Nucleus accumbens (tissue), 56 donors: ENCODE measurements at regions not wholly inside any gene's neighbourhood (a gene's known extent, or its start where the extent isn't known, plus 50 kb on each side); places are given as distances from the start of the nearest gene placed in this dataset.

Source experiments
- DNase-seq, 56 donors: peaks; one replicate each; lab custom pipeline; 2025; lab: John Stamatoyannopoulos, UW

- no peak for DNase-seq
Observed at GRCh38 chr4:82043081-82043808, 330.5 kb downstream of the HNRNPD start.

- DNase-seq, result no peak
Observed at GRCh38 chr4:82042042-82042441, 331.7 kb downstream of the HNRNPD start.

GRCh38 chr4:82038936-82039335, 334.9 kb downstream of the HNRNPD start:
- no peak for DNase-seq

- no peak for DNase-seq
Observed at GRCh38 chr4:82036181-82036580, 337.6 kb downstream of the HNRNPD start.

- DNase-seq, result no peak
Observed at GRCh38 chr4:82034878-82035277, 338.9 kb downstream of the HNRNPD start.

- DNase-seq, result no peak
Observed at GRCh38 chr4:82033862-82034261, 339.9 kb downstream of the HNRNPD start.

- no peak for DNase-seq
Observed at GRCh38 chr4:82031376-82031927, 342.3 kb downstream of the HNRNPD start.

GRCh38 chr4:82017680-82018079, 356.1 kb downstream of the HNRNPD start:
- no peak for DNase-seq

- DNase-seq, result no peak
Observed at GRCh38 chr4:82005158-82005557, 368.6 kb downstream of the HNRNPD start.

GRCh38 chr4:81997313-81997712, 376.5 kb downstream of the HNRNPD start:
- no peak for DNase-seq

- DNase-seq, result no peak
Observed at GRCh38 chr4:81990898-81991297, 382.9 kb downstream of the HNRNPD start.

- no peak for DNase-seq
Observed at GRCh38 chr4:81990211-81990610, 383.6 kb downstream of the HNRNPD start.

GRCh38 chr4:81989202-81989601, 384.6 kb downstream of the HNRNPD start:
- DNase-seq, result no peak

GRCh38 chr4:81988178-81988577, 385.6 kb downstream of the HNRNPD start:
- no peak for DNase-seq

- no peak for DNase-seq
Observed at GRCh38 chr4:81984746-81985145, 389.0 kb downstream of the HNRNPD start.

- no peak for DNase-seq
Observed at GRCh38 chr4:81982846-81983540, 390.8 kb downstream of the HNRNPD start.

- DNase-seq, result no peak
Observed at GRCh38 chr4:81981218-81981617, 392.6 kb downstream of the HNRNPD start.

- DNase-seq, result no peak
Observed at GRCh38 chr4:81974523-81974922, 399.3 kb downstream of the HNRNPD start.

GRCh38 chr4:81971637-81972381, 402.0 kb downstream of the HNRNPD start:
- no peak for DNase-seq

GRCh38 chr4:81971061-81971460, 402.7 kb downstream of the HNRNPD start:
- no peak for DNase-seq

GRCh38 chr4:81970454-81970853, 403.3 kb downstream of the HNRNPD start:
- DNase-seq, result no peak
